GM20000 (cell line): ENCODE measurements at regions not wholly inside any gene's neighbourhood (a gene's known extent, or its start where the extent isn't known, plus 50 kb on each side); places are given as distances from the start of the nearest gene placed in this dataset.

ENCODE experiments used
- DNase-seq: peaks from one replicate; pipeline ENCODE4 v3.0.0; 2012; ENCODE audit warnings: low spot score
- CTCF ChIP-seq: IDR thresholded peaks from 2 replicates; pipeline ENCODE4 v1.5.1; 2012; ENCODE audit warnings: mild to moderate bottlenecking, control low read depth; ENCODE audit errors: extremely low read depth, missing control alignments

GRCh38 chr12:90621927-90622326 is 333.0 kb downstream of the CCER1 start:
- no peak for DNase-seq
- no peak for TF ChIP-seq CTCF

GRCh38 chr12:90619943-90620342 is 335.0 kb downstream of the CCER1 start:
- TF ChIP-seq CTCF, result no peak
- no peak for DNase-seq

GRCh38 chr12:90618586-90618985 is 336.4 kb downstream of the CCER1 start:
- DNase-seq, result no peak
- no peak for TF ChIP-seq CTCF

- TF ChIP-seq CTCF, result no peak
- no peak for DNase-seq
Observed at GRCh38 chr12:90611891-90612290, 343.1 kb downstream of the CCER1 start.

GRCh38 chr12:90611048-90611447 is 343.9 kb downstream of the CCER1 start:
- no peak for DNase-seq
- no peak for TF ChIP-seq CTCF

GRCh38 chr12:90593596-90594295 is 361.2 kb downstream of the CCER1 start:
- DNase-seq, result no peak
- no peak for TF ChIP-seq CTCF

- no peak for DNase-seq
- TF ChIP-seq CTCF, result no peak
Observed at GRCh38 chr12:90589956-90590355, 365.0 kb downstream of the CCER1 start.
